GM12891 (cell line): ENCODE measurements at regions not wholly inside any gene's neighbourhood (a gene's known extent, or its start where the extent isn't known, plus 50 kb on each side); places are given as distances from the start of the nearest gene placed in this dataset.

Experiments
- POLR2A ChIP-seq: IDR thresholded peaks from 2 replicates; pipeline ENCODE4 v1.6.1; 2011; ENCODE audit warnings: low read depth, low read length, control low read depth
- POLR2AphosphoS5 ChIP-seq: IDR thresholded peaks from 2 replicates; pipeline ENCODE4 v1.6.1; 2011; ENCODE audit warnings: low read depth, low read length, control low read depth
- TAF1 ChIP-seq: IDR thresholded peaks from 2 replicates; pipeline ENCODE4 v1.6.1; 2011; ENCODE audit warnings: low read depth, low read length, control low read depth

- no peak for TF ChIP-seq POLR2AphosphoS5
- no peak for TF ChIP-seq POLR2A
- TF ChIP-seq TAF1, result no peak
These were observed 56.0 kb upstream of the CTTNBP2 start for GRCh38 chr7:117929237-117929636.
